ENCODE measurements at regions not wholly inside any gene's neighbourhood (a gene's known extent, or its start where the extent isn't known, plus 50 kb on each side); places are given as distances from the start of the nearest gene placed in this dataset.

- no peaks in the 10 kb centered on the region for H3K4me1 ChIP-seq (ENCODE audit: insufficient read depth, low read length, poor library complexity, severe bottlenecking)
These were observed 183.1 kb upstream of the S100G start for GRCh38 chrX:16466640-16467432.

GRCh38 chrX:16469870-16470269, 180.1 kb upstream of the S100G start:
- H3K4me1 ChIP-seq (ENCODE audit: insufficient read depth, low read length, poor library complexity, severe bottlenecking) = no peaks in the 10 kb centered on the region
- no peaks in the 10 kb centered on the region for H3K79me2 ChIP-seq (ENCODE audit: insufficient read depth, low read length)
- no peak overlapping the region for H2AFZ ChIP-seq (ENCODE audit: low read length)
- H3K27me3 ChIP-seq (ENCODE audit: insufficient read depth, low read length, poor library complexity, severe bottlenecking) = no peaks in the 10 kb centered on the region
- no peaks in the 10 kb centered on the region for H3K9me3 ChIP-seq (ENCODE audit: insufficient read depth, low read depth, low read length)
- H3K36me3 ChIP-seq (ENCODE audit: insufficient read depth, low read length) = no peaks in the 10 kb centered on the region
- H3F3A ChIP-seq (ENCODE audit: low read depth) = no peaks in the 10 kb centered on the region
- no peak overlapping the region for H3K4me2 ChIP-seq (ENCODE audit: low read depth, low read length, poor library complexity, severe bottlenecking)
- no peak overlapping the region for H3K9ac ChIP-seq (ENCODE audit: low read depth, low read length, poor library complexity, severe bottlenecking)
- no peak overlapping the region for H3K4me3 ChIP-seq (ENCODE audit: low read length, poor library complexity, severe bottlenecking)
- H3K9me2 ChIP-seq (replicated peaks; ENCODE audit: low read depth, low read length) = no peaks in the 10 kb centered on the region
- no peaks in the 10 kb centered on the region for H4K20me1 ChIP-seq (ENCODE audit: insufficient read depth, low read length, poor library complexity, severe bottlenecking)
- TF ChIP-seq CTCF (conservative IDR thresholded peaks at IDR 0.05; ENCODE audit: low read length) (peak; percentile 36), EZH2phosphoT487 (IDR thresholded peaks at IDR 0.05; ENCODE audit: borderline replicate concordance) (no peak)

More at GRCh38 chrX:16466640-16467432, 183.1 kb upstream of the S100G start:
- H3K9me2 ChIP-seq (replicated peaks; ENCODE audit: low read depth, low read length) = no peaks in the 10 kb centered on the region
- no peaks in the 10 kb centered on the region for H3K36me3 ChIP-seq (ENCODE audit: insufficient read depth, low read length)
- H3K79me2 ChIP-seq (ENCODE audit: insufficient read depth, low read length) = no peaks in the 10 kb centered on the region
- H3K4me3 ChIP-seq (ENCODE audit: low read length, poor library complexity, severe bottlenecking) = no peak overlapping the region
- no peak overlapping the region for H2AFZ ChIP-seq (ENCODE audit: low read length)
- no peaks in the 10 kb centered on the region for H3K27me3 ChIP-seq (ENCODE audit: insufficient read depth, low read length, poor library complexity, severe bottlenecking)
- H3K9ac ChIP-seq (ENCODE audit: low read depth, low read length, poor library complexity, severe bottlenecking) = no peak overlapping the region
- no peaks in the 10 kb centered on the region for H4K20me1 ChIP-seq (ENCODE audit: insufficient read depth, low read length, poor library complexity, severe bottlenecking)
- H3K9me3 ChIP-seq (ENCODE audit: insufficient read depth, low read depth, low read length) = no peaks in the 10 kb centered on the region
- no peaks in the 10 kb centered on the region for H3F3A ChIP-seq (ENCODE audit: low read depth)
- no peak for TF ChIP-seq CTCF (conservative IDR thresholded peaks at IDR 0.05; ENCODE audit: low read length)
- no peak for TF ChIP-seq EZH2phosphoT487 (IDR thresholded peaks at IDR 0.05; ENCODE audit: borderline replicate concordance)
- H3K4me2 ChIP-seq (ENCODE audit: low read depth, low read length, poor library complexity, severe bottlenecking) = no peak overlapping the region

- Histone ChIP-seq H2AFZ (ENCODE audit: low read length) (no peak overlapping the region), H3K36me3 (ENCODE audit: insufficient read depth, low read length) (no peaks in the 10 kb centered on the region), H3K27me3 (ENCODE audit: insufficient read depth, low read length, poor library complexity, severe bottlenecking) (no peaks in the 10 kb centered on the region), H3K9me3 (ENCODE audit: insufficient read depth, low read depth, low read length) (no peaks in the 10 kb centered on the region), H3K4me3 (ENCODE audit: low read length, poor library complexity, severe bottlenecking) (no peak overlapping the region), H3K4me1 (ENCODE audit: insufficient read depth, low read length, poor library complexity, severe bottlenecking) (no peaks in the 10 kb centered on the region), H4K20me1 (ENCODE audit: insufficient read depth, low read length, poor library complexity, severe bottlenecking) (no peaks in the 10 kb centered on the region), H3K9me2 (replicated peaks; ENCODE audit: low read depth, low read length) (no peaks in the 10 kb centered on the region), H3K4me2 (ENCODE audit: low read depth, low read length, poor library complexity, severe bottlenecking) (no peak overlapping the region), H3K9ac (ENCODE audit: low read depth, low read length, poor library complexity, severe bottlenecking) (no peak overlapping the region), H3K79me2 (ENCODE audit: insufficient read depth, low read length) (no peaks in the 10 kb centered on the region), H3F3A (ENCODE audit: low read depth) (no peaks in the 10 kb centered on the region)
- no peak for TF ChIP-seq CTCF (conservative IDR thresholded peaks at IDR 0.05; ENCODE audit: low read length)
- no peak for TF ChIP-seq EZH2phosphoT487 (IDR thresholded peaks at IDR 0.05; ENCODE audit: borderline replicate concordance)
These were observed 177.6 kb upstream of the S100G start for GRCh38 chrX:16472345-16472744.

Measured in Loucy (cell line).